WTC11 (cell line): ENCODE measurements at regions not wholly inside any gene's neighbourhood (a gene's known extent, or its start where the extent isn't known, plus 50 kb on each side); places are given as distances from the start of the nearest gene placed in this dataset.

ENCODE experiments used
- ATAC-seq: fragments of 200-7000 bp; cut with Tn5 transposase; 2 replicates; pipeline ENCODE4 v1.10.0; 2021; ENCODE audit warnings: mild to moderate bottlenecking, moderate library complexity
- CTCF ChIA-PET: fragments of 300-600 bp; sonication (Branson Sonifier 250); formaldehyde crosslinking; loops from one replicate; lab custom pipeline; 2021; ENCODE audit warnings: antibody characterized with exemption; lab: Charles Lee
- POLR2A ChIA-PET: fragments of 350-600 bp; sonication (Branson Sonifier 250); formaldehyde crosslinking; loops from one replicate; lab custom pipeline; 2021; ENCODE audit warnings: antibody characterized with exemption; lab: Charles Lee
- DNase-seq: peaks from one replicate; pipeline ENCODE4 v3.0.0; 2021; ENCODE audit warnings: low spot score
- H3K27ac Mint-ChIP-seq: 2 replicates; pipeline ENCODE4 v1.8.0; 2021; ENCODE audit warnings: mixed read lengths
- H3K27me3 Mint-ChIP-seq: 2 replicates; pipeline ENCODE4 v1.8.0; 2021; ENCODE audit warnings: low read depth, mild to moderate bottlenecking, moderate library complexity, mixed read lengths
- H3K36me3 Mint-ChIP-seq: 2 replicates; pipeline ENCODE4 v1.8.0; 2021; ENCODE audit warnings: mixed read lengths
- H3K4me1 Mint-ChIP-seq: 2 replicates; pipeline ENCODE4 v1.8.0; 2022; ENCODE audit warnings: mixed read lengths
- H3K4me3 Mint-ChIP-seq: 2 replicates; pipeline ENCODE4 v1.8.0; 2021; ENCODE audit warnings: mild to moderate bottlenecking, moderate library complexity, mixed read lengths
- H3K9me3 Mint-ChIP-seq: 2 replicates; pipeline ENCODE4 v1.8.0; 2021; ENCODE audit warnings: mixed read lengths
- AR ChIP-seq: fragments of 250-450 bp; sonication (Bioruptor Pico); IDR thresholded peaks from 2 replicates; pipeline ENCODE4 v1.9.0; 2021; ENCODE audit warnings: mild to moderate bottlenecking
- ATF3 ChIP-seq: sonication (generic); formaldehyde crosslinking; conservative IDR thresholded peaks from 2 replicates; pipeline ENCODE4 v1.8.1; 2022; ENCODE audit warnings: mild to moderate bottlenecking, missing genetic modification reagents
- ELF4 ChIP-seq: sonication (generic); formaldehyde crosslinking; IDR thresholded peaks from 2 replicates; pipeline ENCODE4 v1.8.1; 2022; ENCODE audit warnings: low read depth, mild to moderate bottlenecking, moderate library complexity, missing genetic modification reagents
- FOXP1 ChIP-seq: sonication (generic); formaldehyde crosslinking; IDR thresholded peaks from 2 replicates; pipeline ENCODE4 v1.8.0; 2022; ENCODE audit warnings: missing genetic modification reagents, mild to moderate bottlenecking, moderate library complexity, borderline replicate concordance
- GRHL2 ChIP-seq: fragments of 250-450 bp; sonication (Bioruptor Pico); IDR thresholded peaks from 2 replicates; pipeline ENCODE4 v1.8.0; 2022; ENCODE audit warnings: mild to moderate bottlenecking, moderate library complexity; ENCODE audit not compliant: insufficient replicate concordance, severe bottlenecking
- HMGA2 ChIP-seq: fragments of 250-450 bp; sonication (Bioruptor Pico); IDR thresholded peaks from 2 replicates; pipeline ENCODE4 v1.4.0; 2021; ENCODE audit warnings: mild to moderate bottlenecking, moderate library complexity
- IRF1 ChIP-seq: sonication (generic); formaldehyde crosslinking; IDR thresholded peaks from 2 replicates; pipeline ENCODE4 v1.8.0; 2023; ENCODE audit warnings: missing genetic modification reagents
- MLX ChIP-seq: sonication (generic); formaldehyde crosslinking; IDR thresholded peaks from 2 replicates; pipeline ENCODE4 v1.8.1; 2023; ENCODE audit warnings: mild to moderate bottlenecking, missing genetic modification reagents, moderate library complexity
- NFATC4 ChIP-seq: fragments of 250-450 bp; sonication (Bioruptor Pico); IDR thresholded peaks from 2 replicates; pipeline ENCODE4 v1.9.0; 2021; ENCODE audit warnings: mild to moderate bottlenecking
- RORB ChIP-seq: fragments of 250-450 bp; sonication (Bioruptor Pico); IDR thresholded peaks from 2 replicates; pipeline ENCODE4 v1.9.0; 2021; ENCODE audit warnings: mild to moderate bottlenecking
- SMAD3 ChIP-seq: sonication (generic); formaldehyde crosslinking; IDR thresholded peaks from 2 replicates; pipeline ENCODE4 v1.8.0; 2022; ENCODE audit warnings: missing genetic modification reagents, mild to moderate bottlenecking, borderline replicate concordance
- USF1 ChIP-seq: sonication (generic); formaldehyde crosslinking; IDR thresholded peaks from 2 replicates; pipeline ENCODE4 v1.8.0; 2022; ENCODE audit warnings: mild to moderate bottlenecking, missing genetic modification reagents
- ZNF219 ChIP-seq: sonication (generic); formaldehyde crosslinking; IDR thresholded peaks from 2 replicates; pipeline ENCODE4 v1.8.0; 2023; ENCODE audit warnings: missing genetic modification reagents, mild to moderate bottlenecking, borderline replicate concordance
- ZNF263 ChIP-seq: sonication (generic); formaldehyde crosslinking; IDR thresholded peaks from 2 replicates; pipeline ENCODE4 v1.8.1; 2022; ENCODE audit warnings: low read depth, mild to moderate bottlenecking, moderate library complexity, missing genetic modification reagents
- ZNF281 ChIP-seq: sonication (generic); formaldehyde crosslinking; IDR thresholded peaks from 2 replicates; pipeline ENCODE4 v1.8.0; 2023; ENCODE audit warnings: mild to moderate bottlenecking, missing genetic modification reagents
- ZNF317 ChIP-seq: sonication (generic); formaldehyde crosslinking; IDR thresholded peaks from 2 replicates; pipeline ENCODE4 v1.8.1; 2023; ENCODE audit warnings: low read depth, mild to moderate bottlenecking, moderate library complexity, missing genetic modification reagents, borderline replicate concordance
- ZNF396 ChIP-seq: fragments of 250-450 bp; sonication (Bioruptor Pico); IDR thresholded peaks from 2 replicates; pipeline ENCODE4 v1.8.0; 2021; ENCODE audit warnings: mild to moderate bottlenecking, moderate library complexity, borderline replicate concordance

GRCh38 chr1:199081739-199082138, 442.9 kb downstream of the PTPRC start:
- CTCF ChIA-PET: interaction anchor here (1.2 kb wide), 1 partner anchor 31 kb away, joined by 3 read pairs; no protein-coding TSS in a partner anchor
- no peak overlapping the region for H3K27ac Mint-ChIP-seq

More at GRCh38 chr1:199081739-199082138, 442.9 kb downstream of the PTPRC start:
- Mint-ChIP-seq H3K9me3 (no peaks in the 10 kb centered on the region), H3K4me3 (no peak overlapping the region), H3K4me1 (no peaks in the 10 kb centered on the region), H3K36me3 (no peaks in the 10 kb centered on the region), H3K27me3 (no peaks in the 10 kb centered on the region)
- no peak for ATAC-seq
- no peak for TF ChIP-seq SMAD3
- TF ChIP-seq MLX: no peak
- no peak for TF ChIP-seq ZNF219 (CRISPR knock-in tag)
- no peak for TF ChIP-seq NFATC4 (CRISPR knock-in tag)
- no peak for TF ChIP-seq IRF1 (CRISPR knock-in tag)
- no peak for TF ChIP-seq ZNF263 (CRISPR knock-in tag)
- no peak for TF ChIP-seq FOXP1 (CRISPR knock-in tag)
- TF ChIP-seq ZNF281: no peak
- no peak for TF ChIP-seq ZNF396
- no peak for TF ChIP-seq RORB (CRISPR knock-in tag)
- no peak for TF ChIP-seq ATF3
- TF ChIP-seq ELF4 (CRISPR knock-in tag): no peak
- TF ChIP-seq ZNF317 (CRISPR knock-in tag): no peak
- no peak for TF ChIP-seq GRHL2 (CRISPR knock-in tag)
- no peak for TF ChIP-seq USF1
- no peak for TF ChIP-seq AR
- TF ChIP-seq HMGA2: no peak
- no peak for DNase-seq
- POLR2A ChIA-PET: no interaction called here
